Thyroid gland (tissue), 4 donors: ENCODE measurements at regions not wholly inside any gene's neighbourhood (a gene's known extent, or its start where the extent isn't known, plus 50 kb on each side); places are given as distances from the start of the nearest gene placed in this dataset.

Experiments
- POLR2A ChIP-seq, 2 donors: fragments of 450-650 bp; IDR thresholded peaks; one replicate each; pipeline ENCODE4 v1.6.1; 2017; ENCODE audit warnings: antibody characterized with exemption in 2 of 2, mild to moderate bottlenecking in 2 of 2, moderate library complexity in 1 of 2
- TF ChIP-seq, protein P1 (sequence below), 6 experiments: fragments of 200-600 bp in 3 of 6; fragments of 450-650 bp in 3 of 6; sonication (generic) in 3 of 6; IDR thresholded peaks; one replicate each; pipeline ENCODE4 v1.5.1; 2016 to 2019; ENCODE audit warnings: antibody characterized with exemption in 6 of 6, mild to moderate bottlenecking in 2 of 6, inconsistent platforms in 1 of 6, moderate library complexity in 1 of 6

DNA sequence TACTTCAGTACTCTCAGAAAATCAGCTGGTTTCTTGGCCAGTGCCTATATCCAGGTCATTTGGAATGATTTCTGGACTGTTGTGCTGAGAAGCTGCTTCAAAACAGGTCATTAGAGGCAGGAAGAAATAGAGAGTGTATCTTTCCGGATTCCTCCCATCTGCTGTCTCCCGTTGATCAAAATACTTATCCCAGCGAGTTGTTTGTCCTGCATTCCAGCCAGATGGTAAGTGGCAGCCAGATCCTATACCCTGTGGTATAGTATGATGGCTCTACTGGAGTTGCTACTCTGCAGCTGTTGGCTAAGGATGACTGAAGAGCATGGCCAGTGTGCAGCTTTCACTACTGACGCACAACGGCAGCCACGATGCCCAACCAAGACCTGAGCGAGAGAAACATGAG lies 560.9 kb upstream of the ANO5 start:
- no peak for TF ChIP-seq POLR2A (IDR thresholded peaks at IDR 0.05)
- TF ChIP-seq, protein P1, sequence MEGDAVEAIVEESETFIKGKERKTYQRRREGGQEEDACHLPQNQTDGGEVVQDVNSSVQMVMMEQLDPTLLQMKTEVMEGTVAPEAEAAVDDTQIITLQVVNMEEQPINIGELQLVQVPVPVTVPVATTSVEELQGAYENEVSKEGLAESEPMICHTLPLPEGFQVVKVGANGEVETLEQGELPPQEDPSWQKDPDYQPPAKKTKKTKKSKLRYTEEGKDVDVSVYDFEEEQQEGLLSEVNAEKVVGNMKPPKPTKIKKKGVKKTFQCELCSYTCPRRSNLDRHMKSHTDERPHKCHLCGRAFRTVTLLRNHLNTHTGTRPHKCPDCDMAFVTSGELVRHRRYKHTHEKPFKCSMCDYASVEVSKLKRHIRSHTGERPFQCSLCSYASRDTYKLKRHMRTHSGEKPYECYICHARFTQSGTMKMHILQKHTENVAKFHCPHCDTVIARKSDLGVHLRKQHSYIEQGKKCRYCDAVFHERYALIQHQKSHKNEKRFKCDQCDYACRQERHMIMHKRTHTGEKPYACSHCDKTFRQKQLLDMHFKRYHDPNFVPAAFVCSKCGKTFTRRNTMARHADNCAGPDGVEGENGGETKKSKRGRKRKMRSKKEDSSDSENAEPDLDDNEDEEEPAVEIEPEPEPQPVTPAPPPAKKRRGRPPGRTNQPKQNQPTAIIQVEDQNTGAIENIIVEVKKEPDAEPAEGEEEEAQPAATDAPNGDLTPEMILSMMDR (IDR thresholded peaks at IDR 0.05): no peak
